ENCODE measurements at regions not wholly inside any gene's neighbourhood (a gene's known extent, or its start where the extent isn't known, plus 50 kb on each side); places are given as distances from the start of the nearest gene placed in this dataset.
A peak's percentile ranks its signal among the peaks of the same experiment; 100 is the strongest.

- TF ChIP-seq CBX5 (CRISPR knock-in tag; IDR thresholded peaks at IDR 0.05; ENCODE audit: borderline replicate concordance) = no peak
- no peak for TF ChIP-seq DNMT3B (CRISPR knock-in tag; conservative IDR thresholded peaks at IDR 0.05)
- TF ChIP-seq ZNF251 (CRISPR knock-in tag; IDR thresholded peaks at IDR 0.05) = no peak
- TF ChIP-seq ZNF674 (CRISPR knock-in tag; IDR thresholded peaks at IDR 0.05; ENCODE audit: low read depth) = no peak
- TF ChIP-seq SMAD9 (CRISPR knock-in tag; IDR thresholded peaks at IDR 0.05) = no peak
- no peak for TF ChIP-seq ZNF136 (CRISPR knock-in tag; IDR thresholded peaks at IDR 0.05; ENCODE audit: low read depth)
- peak; percentile 31; the same call in 1 of the 2 replicates for TF ChIP-seq ZNF768 (CRISPR knock-in tag; IDR thresholded peaks at IDR 0.05)
- no peak for TF ChIP-seq ONECUT2 (CRISPR knock-in tag; IDR thresholded peaks at IDR 0.05)
- TF ChIP-seq MATR3 (CRISPR knock-in tag; IDR thresholded peaks at IDR 0.05) = no peak
- no peak for TF ChIP-seq ZNF550 (CRISPR knock-in tag; IDR thresholded peaks at IDR 0.05; ENCODE audit: borderline replicate concordance)
- no peak for TF ChIP-seq KDM5A (IDR thresholded peaks at IDR 0.05; ENCODE audit: borderline replicate concordance, low read length)
- TF ChIP-seq ZNF792 (CRISPR knock-in tag; IDR thresholded peaks at IDR 0.05) = peak; percentile 79; the same call in 1 of the 2 replicates
- TF ChIP-seq ZNF704 (CRISPR knock-in tag; IDR thresholded peaks at IDR 0.05; ENCODE audit: borderline replicate concordance) = no peak
- no peak for TF ChIP-seq THAP8 (CRISPR knock-in tag; IDR thresholded peaks at IDR 0.05; ENCODE audit: borderline replicate concordance)
- TF ChIP-seq ZNF354B (CRISPR knock-in tag; IDR thresholded peaks at IDR 0.05) = no peak
- peak; percentile 55; the same call in 1 of the 2 replicates for TF ChIP-seq CEBPB (IDR thresholded peaks at IDR 0.05; ENCODE audit: borderline replicate concordance, low read depth, low read length)
- TF ChIP-seq GPN1 (CRISPR knock-in tag; IDR thresholded peaks at IDR 0.05; ENCODE audit: borderline replicate concordance) = no peak
- TF ChIP-seq ZNF24 (IDR thresholded peaks at IDR 0.05) = no peak
- TF ChIP-seq HCFC1 (IDR thresholded peaks at IDR 0.05; ENCODE audit: low read depth, low read length) = no peak
- no peak for TF ChIP-seq ZBTB4 (CRISPR knock-in tag; IDR thresholded peaks at IDR 0.05; ENCODE audit: borderline replicate concordance)
- no peak for TF ChIP-seq ZNF207 (IDR thresholded peaks at IDR 0.05; ENCODE audit: borderline replicate concordance)
- TF ChIP-seq CEBPG (CRISPR knock-in tag; IDR thresholded peaks at IDR 0.05) = peak; percentile 7; the same call in 1 of the 2 replicates
- TF ChIP-seq ZNF3 (CRISPR knock-in tag; IDR thresholded peaks at IDR 0.05) = no peak
- no peak for TF ChIP-seq SALL1 (CRISPR knock-in tag; IDR thresholded peaks at IDR 0.05)
- TF ChIP-seq SATB2 (CRISPR knock-in tag; IDR thresholded peaks at IDR 0.05) = no peak
- TF ChIP-seq IRF9 (CRISPR knock-in tag; IDR thresholded peaks at IDR 0.05; ENCODE audit: borderline replicate concordance) = no peak
- no peak for TF ChIP-seq POLR2AphosphoS2 (IDR thresholded peaks at IDR 0.05; ENCODE audit: low read depth, low read length)
- TF ChIP-seq HNRNPUL1 (IDR thresholded peaks at IDR 0.05; ENCODE audit: low read depth, low read length) = no peak
- no peak for TF ChIP-seq U2AF1 (optimal IDR thresholded peaks at IDR 0.05; ENCODE audit: low read depth, low read length)
Observed at GRCh38 chr1:228803421-228803820, 68.1 kb downstream of the RHOU start (continued).

All from HepG2 (cell line).